ENCODE measurements at regions not wholly inside any gene's neighbourhood (a gene's known extent, or its start where the extent isn't known, plus 50 kb on each side); places are given as distances from the start of the nearest gene placed in this dataset.

- no peaks in the 10 kb centered on the region for H3K36me3 Mint-ChIP-seq (ENCODE audit: unreplicated experiment)
- no peak overlapping the region for H3K27ac Mint-ChIP-seq (ENCODE audit: unreplicated experiment)
- H3K9me3 Mint-ChIP-seq (ENCODE audit: unreplicated experiment), result no peaks in the 10 kb centered on the region
- no peak for DNase-seq
- H3K27me3 Mint-ChIP-seq (ENCODE audit: unreplicated experiment), result no peaks in the 10 kb centered on the region
- peaks cover 2% of the 10 kb centered on the region for H3K4me1 Mint-ChIP-seq (ENCODE audit: low read depth, unreplicated experiment)
- no peak for TF ChIP-seq CTCF (IDR thresholded peaks at IDR 0.05; ENCODE audit: partially characterized antibody, unreplicated experiment)
- no peak overlapping the region for H3K4me3 Mint-ChIP-seq (ENCODE audit: unreplicated experiment)
Measured at GRCh38 chrX:13430136-13430827, 110.4 kb upstream of the ATXN3L start.

DNA sequence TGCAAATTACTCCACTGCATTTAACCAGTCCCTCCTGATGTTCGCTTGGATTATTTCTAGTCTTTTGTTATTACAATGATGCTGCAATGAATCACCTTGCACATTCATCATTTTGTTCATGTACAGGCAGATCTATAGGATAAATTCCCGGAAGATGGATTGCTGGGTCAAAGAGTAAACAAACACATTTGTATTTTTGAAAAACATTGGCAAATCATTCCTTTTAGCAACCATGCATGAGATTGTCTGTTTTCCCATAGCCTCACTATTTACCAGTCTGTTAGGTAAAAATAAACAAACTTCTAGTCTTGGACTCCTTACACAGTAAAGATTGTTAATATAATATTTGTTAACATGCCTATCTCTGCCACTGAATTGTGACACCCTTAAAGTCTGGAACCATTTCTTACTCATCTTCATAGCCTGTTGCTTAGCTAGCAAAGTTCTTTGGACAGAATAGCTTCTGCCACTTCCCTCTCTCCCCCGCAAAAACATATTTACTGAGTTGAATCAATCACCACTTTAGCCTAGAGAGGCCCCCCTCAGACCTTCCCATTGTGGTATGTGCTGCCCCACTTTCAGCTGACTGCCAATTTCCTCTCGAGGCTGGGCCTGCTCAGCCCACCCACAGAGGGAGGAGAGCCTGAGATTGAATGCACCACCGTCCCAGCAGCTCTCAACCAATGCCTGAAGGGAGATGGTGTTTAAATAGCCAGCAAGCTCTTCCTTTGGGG, 108.4 kb upstream of the ATXN3L start:
- Mint-ChIP-seq H3K27ac (ENCODE audit: unreplicated experiment) (no peak overlapping the region), H3K4me3 (ENCODE audit: unreplicated experiment) (no peak overlapping the region), H3K27me3 (ENCODE audit: unreplicated experiment) (no peaks in the 10 kb centered on the region), H3K4me1 (ENCODE audit: low read depth, unreplicated experiment) (peaks cover 2% of the 10 kb centered on the region), H3K9me3 (ENCODE audit: unreplicated experiment) (no peaks in the 10 kb centered on the region), H3K36me3 (ENCODE audit: unreplicated experiment) (no peaks in the 10 kb centered on the region)
- no peak for DNase-seq
- no peak for TF ChIP-seq CTCF (IDR thresholded peaks at IDR 0.05; ENCODE audit: partially characterized antibody, unreplicated experiment)

DNA sequence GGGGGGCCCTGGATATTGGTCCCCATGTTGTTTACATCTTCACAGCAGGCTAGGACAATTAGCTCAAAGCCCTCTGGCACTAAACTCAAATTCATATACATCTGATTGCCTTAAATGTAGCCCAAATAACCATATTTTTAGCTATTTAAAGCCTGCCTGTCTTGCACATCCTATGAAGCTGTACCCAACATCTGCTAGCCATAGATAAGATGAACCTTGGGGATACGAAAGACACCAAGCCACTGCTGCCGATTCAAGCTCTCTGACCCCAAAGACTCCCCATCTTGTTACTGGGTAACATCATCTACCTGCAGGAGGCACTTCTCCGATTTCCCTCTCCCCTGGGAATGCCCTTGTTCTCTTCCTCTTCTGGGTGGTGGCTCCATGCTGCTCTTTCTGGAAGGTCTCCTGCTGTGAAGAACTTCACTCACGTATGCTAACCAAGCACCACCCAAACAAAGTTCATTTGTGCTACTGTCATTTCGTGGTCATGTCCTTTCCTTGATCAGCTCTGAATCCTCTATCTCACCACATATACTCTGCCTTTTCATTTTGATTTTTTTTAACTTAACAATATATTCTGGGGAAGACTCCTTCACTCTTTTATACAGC, 107.7 kb upstream of the ATXN3L start:
- H3K9me3 Mint-ChIP-seq (ENCODE audit: unreplicated experiment), result no peaks in the 10 kb centered on the region
- peaks cover 2% of the 10 kb centered on the region for H3K4me1 Mint-ChIP-seq (ENCODE audit: low read depth, unreplicated experiment)
- H3K27me3 Mint-ChIP-seq (ENCODE audit: unreplicated experiment), result no peaks in the 10 kb centered on the region
- no peak for DNase-seq
- no peak overlapping the region for H3K4me3 Mint-ChIP-seq (ENCODE audit: unreplicated experiment)
- H3K27ac Mint-ChIP-seq (ENCODE audit: unreplicated experiment), result no peak overlapping the region
- TF ChIP-seq CTCF (IDR thresholded peaks at IDR 0.05; ENCODE audit: partially characterized antibody, unreplicated experiment), result no peak
- no peaks in the 10 kb centered on the region for H3K36me3 Mint-ChIP-seq (ENCODE audit: unreplicated experiment)

DNA sequence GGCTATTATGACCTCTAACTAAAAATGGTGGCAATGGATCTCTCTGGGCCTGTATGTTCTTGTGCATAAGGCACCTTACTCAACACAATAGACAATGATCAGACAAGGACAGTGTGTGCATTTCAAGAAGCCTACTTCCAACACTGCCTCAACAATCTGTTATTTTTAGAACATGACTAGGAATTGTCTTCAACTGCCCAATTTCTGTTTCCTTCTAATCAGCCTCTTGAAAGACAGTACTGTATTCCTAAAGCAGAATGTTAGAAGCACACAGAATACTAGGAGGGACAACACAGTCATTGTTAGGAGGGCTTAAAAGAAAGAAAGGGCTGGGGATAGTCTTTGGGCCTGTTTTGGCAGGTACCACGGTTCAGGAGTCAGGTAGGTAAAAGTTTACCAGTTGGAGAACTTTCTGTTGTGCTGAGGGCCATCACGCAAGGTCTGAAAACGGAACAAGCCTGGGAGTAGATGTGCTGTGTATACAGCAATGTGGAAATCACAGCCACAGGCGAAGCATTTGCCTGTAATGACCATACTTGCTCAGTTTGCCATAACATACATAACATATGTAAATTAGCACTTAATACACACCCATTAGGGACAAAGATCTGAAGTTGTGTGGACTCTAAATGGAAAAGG, 100.8 kb upstream of the ATXN3L start:
- Mint-ChIP-seq H3K27ac (ENCODE audit: unreplicated experiment) (no peak overlapping the region), H3K4me3 (ENCODE audit: unreplicated experiment) (no peak overlapping the region), H3K27me3 (ENCODE audit: unreplicated experiment) (no peaks in the 10 kb centered on the region), H3K36me3 (ENCODE audit: unreplicated experiment) (no peaks in the 10 kb centered on the region), H3K9me3 (ENCODE audit: unreplicated experiment) (peaks cover 2% of the 10 kb centered on the region), H3K4me1 (ENCODE audit: low read depth, unreplicated experiment) (peaks cover 3% of the 10 kb centered on the region)
- DNase-seq, result no peak
- no peak for TF ChIP-seq CTCF (IDR thresholded peaks at IDR 0.05; ENCODE audit: partially characterized antibody, unreplicated experiment)
